ENCODE measurements at regions not wholly inside any gene's neighbourhood (a gene's known extent, or its start where the extent isn't known, plus 50 kb on each side); places are given as distances from the start of the nearest gene placed in this dataset.

DNA sequence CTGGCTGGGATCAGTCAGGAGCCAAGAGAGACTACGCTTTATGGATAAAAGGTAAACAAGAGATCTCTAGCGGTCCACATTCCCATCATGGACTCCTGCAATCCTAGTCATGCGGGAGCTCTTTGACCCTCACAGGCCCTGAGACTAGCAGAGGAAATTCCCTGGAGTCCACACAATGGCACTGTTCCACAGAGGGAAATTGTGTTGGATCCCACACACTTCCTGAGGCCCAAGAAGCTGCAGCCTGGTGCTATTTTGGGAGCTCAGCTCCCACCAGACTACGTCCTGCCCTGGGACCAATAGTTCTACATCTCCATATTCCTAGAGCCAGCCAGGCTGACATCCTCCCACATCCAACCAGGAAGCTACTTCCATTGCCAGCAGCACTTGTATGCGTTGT is 2358.4 kb downstream of the PCDH9 start (continued):
- TF ChIP-seq, protein P1, sequence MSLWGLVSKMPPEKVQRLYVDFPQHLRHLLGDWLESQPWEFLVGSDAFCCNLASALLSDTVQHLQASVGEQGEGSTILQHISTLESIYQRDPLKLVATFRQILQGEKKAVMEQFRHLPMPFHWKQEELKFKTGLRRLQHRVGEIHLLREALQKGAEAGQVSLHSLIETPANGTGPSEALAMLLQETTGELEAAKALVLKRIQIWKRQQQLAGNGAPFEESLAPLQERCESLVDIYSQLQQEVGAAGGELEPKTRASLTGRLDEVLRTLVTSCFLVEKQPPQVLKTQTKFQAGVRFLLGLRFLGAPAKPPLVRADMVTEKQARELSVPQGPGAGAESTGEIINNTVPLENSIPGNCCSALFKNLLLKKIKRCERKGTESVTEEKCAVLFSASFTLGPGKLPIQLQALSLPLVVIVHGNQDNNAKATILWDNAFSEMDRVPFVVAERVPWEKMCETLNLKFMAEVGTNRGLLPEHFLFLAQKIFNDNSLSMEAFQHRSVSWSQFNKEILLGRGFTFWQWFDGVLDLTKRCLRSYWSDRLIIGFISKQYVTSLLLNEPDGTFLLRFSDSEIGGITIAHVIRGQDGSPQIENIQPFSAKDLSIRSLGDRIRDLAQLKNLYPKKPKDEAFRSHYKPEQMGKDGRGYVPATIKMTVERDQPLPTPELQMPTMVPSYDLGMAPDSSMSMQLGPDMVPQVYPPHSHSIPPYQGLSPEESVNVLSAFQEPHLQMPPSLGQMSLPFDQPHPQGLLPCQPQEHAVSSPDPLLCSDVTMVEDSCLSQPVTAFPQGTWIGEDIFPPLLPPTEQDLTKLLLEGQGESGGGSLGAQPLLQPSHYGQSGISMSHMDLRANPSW (CRISPR knock-in tag; conservative IDR thresholded peaks at IDR 0.05; ENCODE audit: low read depth) = no peak
- TF ChIP-seq ETV6 (CRISPR knock-in tag; IDR thresholded peaks at IDR 0.05) (no peak), SP1 (CRISPR knock-in tag; conservative IDR thresholded peaks at IDR 0.05) (no peak), ZNF232 (CRISPR knock-in tag; IDR thresholded peaks at IDR 0.05) (no peak), TEAD4 (CRISPR knock-in tag; IDR thresholded peaks at IDR 0.05) (no peak), CBFB (CRISPR knock-in tag; IDR thresholded peaks at IDR 0.05; ENCODE audit: low read depth) (no peak), SMAD4 (CRISPR knock-in tag; IDR thresholded peaks at IDR 0.05) (no peak)
- TF ChIP-seq, protein P2, sequence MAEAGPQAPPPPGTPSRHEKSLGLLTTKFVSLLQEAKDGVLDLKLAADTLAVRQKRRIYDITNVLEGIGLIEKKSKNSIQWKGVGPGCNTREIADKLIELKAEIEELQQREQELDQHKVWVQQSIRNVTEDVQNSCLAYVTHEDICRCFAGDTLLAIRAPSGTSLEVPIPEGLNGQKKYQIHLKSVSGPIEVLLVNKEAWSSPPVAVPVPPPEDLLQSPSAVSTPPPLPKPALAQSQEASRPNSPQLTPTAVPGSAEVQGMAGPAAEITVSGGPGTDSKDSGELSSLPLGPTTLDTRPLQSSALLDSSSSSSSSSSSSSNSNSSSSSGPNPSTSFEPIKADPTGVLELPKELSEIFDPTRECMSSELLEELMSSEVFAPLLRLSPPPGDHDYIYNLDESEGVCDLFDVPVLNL (CRISPR knock-in tag; IDR thresholded peaks at IDR 0.05; ENCODE audit: borderline replicate concordance, low read depth) = no peak
- TF ChIP-seq, protein P3, sequence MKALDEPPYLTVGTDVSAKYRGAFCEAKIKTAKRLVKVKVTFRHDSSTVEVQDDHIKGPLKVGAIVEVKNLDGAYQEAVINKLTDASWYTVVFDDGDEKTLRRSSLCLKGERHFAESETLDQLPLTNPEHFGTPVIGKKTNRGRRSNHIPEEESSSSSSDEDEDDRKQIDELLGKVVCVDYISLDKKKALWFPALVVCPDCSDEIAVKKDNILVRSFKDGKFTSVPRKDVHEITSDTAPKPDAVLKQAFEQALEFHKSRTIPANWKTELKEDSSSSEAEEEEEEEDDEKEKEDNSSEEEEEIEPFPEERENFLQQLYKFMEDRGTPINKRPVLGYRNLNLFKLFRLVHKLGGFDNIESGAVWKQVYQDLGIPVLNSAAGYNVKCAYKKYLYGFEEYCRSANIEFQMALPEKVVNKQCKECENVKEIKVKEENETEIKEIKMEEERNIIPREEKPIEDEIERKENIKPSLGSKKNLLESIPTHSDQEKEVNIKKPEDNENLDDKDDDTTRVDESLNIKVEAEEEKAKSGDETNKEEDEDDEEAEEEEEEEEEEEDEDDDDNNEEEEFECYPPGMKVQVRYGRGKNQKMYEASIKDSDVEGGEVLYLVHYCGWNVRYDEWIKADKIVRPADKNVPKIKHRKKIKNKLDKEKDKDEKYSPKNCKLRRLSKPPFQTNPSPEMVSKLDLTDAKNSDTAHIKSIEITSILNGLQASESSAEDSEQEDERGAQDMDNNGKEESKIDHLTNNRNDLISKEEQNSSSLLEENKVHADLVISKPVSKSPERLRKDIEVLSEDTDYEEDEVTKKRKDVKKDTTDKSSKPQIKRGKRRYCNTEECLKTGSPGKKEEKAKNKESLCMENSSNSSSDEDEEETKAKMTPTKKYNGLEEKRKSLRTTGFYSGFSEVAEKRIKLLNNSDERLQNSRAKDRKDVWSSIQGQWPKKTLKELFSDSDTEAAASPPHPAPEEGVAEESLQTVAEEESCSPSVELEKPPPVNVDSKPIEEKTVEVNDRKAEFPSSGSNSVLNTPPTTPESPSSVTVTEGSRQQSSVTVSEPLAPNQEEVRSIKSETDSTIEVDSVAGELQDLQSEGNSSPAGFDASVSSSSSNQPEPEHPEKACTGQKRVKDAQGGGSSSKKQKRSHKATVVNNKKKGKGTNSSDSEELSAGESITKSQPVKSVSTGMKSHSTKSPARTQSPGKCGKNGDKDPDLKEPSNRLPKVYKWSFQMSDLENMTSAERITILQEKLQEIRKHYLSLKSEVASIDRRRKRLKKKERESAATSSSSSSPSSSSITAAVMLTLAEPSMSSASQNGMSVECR (CRISPR knock-in tag; IDR thresholded peaks at IDR 0.05; ENCODE audit: borderline replicate concordance) = no peak
- TF ChIP-seq, protein P4, sequence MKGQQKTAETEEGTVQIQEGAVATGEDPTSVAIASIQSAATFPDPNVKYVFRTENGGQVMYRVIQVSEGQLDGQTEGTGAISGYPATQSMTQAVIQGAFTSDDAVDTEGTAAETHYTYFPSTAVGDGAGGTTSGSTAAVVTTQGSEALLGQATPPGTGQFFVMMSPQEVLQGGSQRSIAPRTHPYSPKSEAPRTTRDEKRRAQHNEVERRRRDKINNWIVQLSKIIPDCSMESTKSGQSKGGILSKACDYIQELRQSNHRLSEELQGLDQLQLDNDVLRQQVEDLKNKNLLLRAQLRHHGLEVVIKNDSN (CRISPR knock-in tag; IDR thresholded peaks at IDR 0.05) = no peak
- TF ChIP-seq, protein P5, sequence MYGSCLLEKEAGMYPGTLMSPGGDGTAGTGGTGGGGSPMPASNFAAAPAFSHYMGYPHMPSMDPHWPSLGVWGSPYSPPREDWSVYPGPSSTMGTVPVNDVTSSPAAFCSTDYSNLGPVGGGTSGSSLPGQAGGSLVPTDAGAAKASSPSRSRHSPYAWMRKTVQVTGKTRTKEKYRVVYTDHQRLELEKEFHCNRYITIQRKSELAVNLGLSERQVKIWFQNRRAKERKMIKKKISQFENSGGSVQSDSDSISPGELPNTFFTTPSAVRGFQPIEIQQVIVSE (CRISPR knock-in tag; IDR thresholded peaks at IDR 0.05; ENCODE audit: borderline replicate concordance) = no peak
- TF ChIP-seq, protein P6, sequence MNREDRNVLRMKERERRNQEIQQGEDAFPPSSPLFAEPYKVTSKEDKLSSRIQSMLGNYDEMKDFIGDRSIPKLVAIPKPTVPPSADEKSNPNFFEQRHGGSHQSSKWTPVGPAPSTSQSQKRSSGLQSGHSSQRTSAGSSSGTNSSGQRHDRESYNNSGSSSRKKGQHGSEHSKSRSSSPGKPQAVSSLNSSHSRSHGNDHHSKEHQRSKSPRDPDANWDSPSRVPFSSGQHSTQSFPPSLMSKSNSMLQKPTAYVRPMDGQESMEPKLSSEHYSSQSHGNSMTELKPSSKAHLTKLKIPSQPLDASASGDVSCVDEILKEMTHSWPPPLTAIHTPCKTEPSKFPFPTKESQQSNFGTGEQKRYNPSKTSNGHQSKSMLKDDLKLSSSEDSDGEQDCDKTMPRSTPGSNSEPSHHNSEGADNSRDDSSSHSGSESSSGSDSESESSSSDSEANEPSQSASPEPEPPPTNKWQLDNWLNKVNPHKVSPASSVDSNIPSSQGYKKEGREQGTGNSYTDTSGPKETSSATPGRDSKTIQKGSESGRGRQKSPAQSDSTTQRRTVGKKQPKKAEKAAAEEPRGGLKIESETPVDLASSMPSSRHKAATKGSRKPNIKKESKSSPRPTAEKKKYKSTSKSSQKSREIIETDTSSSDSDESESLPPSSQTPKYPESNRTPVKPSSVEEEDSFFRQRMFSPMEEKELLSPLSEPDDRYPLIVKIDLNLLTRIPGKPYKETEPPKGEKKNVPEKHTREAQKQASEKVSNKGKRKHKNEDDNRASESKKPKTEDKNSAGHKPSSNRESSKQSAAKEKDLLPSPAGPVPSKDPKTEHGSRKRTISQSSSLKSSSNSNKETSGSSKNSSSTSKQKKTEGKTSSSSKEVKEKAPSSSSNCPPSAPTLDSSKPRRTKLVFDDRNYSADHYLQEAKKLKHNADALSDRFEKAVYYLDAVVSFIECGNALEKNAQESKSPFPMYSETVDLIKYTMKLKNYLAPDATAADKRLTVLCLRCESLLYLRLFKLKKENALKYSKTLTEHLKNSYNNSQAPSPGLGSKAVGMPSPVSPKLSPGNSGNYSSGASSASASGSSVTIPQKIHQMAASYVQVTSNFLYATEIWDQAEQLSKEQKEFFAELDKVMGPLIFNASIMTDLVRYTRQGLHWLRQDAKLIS (CRISPR knock-in tag; IDR thresholded peaks at IDR 0.05; ENCODE audit: borderline replicate concordance) = no peak

DNA sequence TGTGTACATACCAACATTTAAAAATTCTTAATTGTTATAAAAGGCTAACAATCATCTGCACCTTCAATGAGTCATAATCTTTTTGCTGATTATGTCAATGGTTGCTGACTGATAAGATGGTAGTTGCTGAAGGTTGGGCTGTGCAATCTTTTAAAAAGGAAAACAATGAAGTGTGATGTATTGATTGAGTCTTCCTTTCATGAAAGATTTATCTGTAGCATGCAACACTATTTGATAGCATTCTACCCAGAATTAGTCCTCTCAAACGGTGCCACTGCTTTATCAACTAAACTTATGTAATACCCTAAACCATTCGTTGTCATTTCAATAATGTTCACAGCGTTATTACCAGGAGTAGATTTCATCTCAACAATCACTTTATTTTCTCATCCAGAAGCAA is 2360.6 kb downstream of the PCDH9 start:
- Mint-ChIP-seq H3K27ac (no peak overlapping the region), H3K9me3 (peaks cover 14% of the 10 kb centered on the region), H3K27me3 (ENCODE audit: low read depth) (no peaks in the 10 kb centered on the region), H3K4me3 (no peak overlapping the region), H3K36me3 (0 out of 2 replicates have a peak, but pooled peaks cover 5% of the 10 kb centered on the region), H3K4me1 (no peaks in the 10 kb centered on the region)
- CTCF ChIA-PET = no interaction called here
- DNase-seq (ENCODE audit: low spot score) (no peak), ATAC-seq (no peak)
- POLR2A ChIA-PET = no interaction called here
- no peak for TF ChIP-seq RELA (CRISPR knock-in tag; IDR thresholded peaks at IDR 0.05; ENCODE audit: borderline replicate concordance)
- TF ChIP-seq GTF2I (CRISPR knock-in tag; conservative IDR thresholded peaks at IDR 0.05) = no peak
- TF ChIP-seq, protein P7, sequence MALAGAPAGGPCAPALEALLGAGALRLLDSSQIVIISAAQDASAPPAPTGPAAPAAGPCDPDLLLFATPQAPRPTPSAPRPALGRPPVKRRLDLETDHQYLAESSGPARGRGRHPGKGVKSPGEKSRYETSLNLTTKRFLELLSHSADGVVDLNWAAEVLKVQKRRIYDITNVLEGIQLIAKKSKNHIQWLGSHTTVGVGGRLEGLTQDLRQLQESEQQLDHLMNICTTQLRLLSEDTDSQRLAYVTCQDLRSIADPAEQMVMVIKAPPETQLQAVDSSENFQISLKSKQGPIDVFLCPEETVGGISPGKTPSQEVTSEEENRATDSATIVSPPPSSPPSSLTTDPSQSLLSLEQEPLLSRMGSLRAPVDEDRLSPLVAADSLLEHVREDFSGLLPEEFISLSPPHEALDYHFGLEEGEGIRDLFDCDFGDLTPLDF (CRISPR knock-in tag; IDR thresholded peaks at IDR 0.05) = no peak
- TF ChIP-seq PRRX2 (CRISPR knock-in tag; IDR thresholded peaks at IDR 0.05) = no peak
- TF ChIP-seq, protein P5 (CRISPR knock-in tag; IDR thresholded peaks at IDR 0.05; ENCODE audit: borderline replicate concordance) = no peak
- TF ChIP-seq MYBL2 (CRISPR knock-in tag; IDR thresholded peaks at IDR 0.05) = no peak
- TF ChIP-seq, protein P8, sequence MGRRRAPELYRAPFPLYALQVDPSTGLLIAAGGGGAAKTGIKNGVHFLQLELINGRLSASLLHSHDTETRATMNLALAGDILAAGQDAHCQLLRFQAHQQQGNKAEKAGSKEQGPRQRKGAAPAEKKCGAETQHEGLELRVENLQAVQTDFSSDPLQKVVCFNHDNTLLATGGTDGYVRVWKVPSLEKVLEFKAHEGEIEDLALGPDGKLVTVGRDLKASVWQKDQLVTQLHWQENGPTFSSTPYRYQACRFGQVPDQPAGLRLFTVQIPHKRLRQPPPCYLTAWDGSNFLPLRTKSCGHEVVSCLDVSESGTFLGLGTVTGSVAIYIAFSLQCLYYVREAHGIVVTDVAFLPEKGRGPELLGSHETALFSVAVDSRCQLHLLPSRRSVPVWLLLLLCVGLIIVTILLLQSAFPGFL (CRISPR knock-in tag; IDR thresholded peaks at IDR 0.05; ENCODE audit: borderline replicate concordance) = no peak
- no peak for TF ChIP-seq ZNF138 (CRISPR knock-in tag; conservative IDR thresholded peaks at IDR 0.05)
- TF ChIP-seq ZNF423 (CRISPR knock-in tag; IDR thresholded peaks at IDR 0.05) = no peak
